GM10266 (cell line): ENCODE measurements at regions not wholly inside any gene's neighbourhood (a gene's known extent, or its start where the extent isn't known, plus 50 kb on each side); places are given as distances from the start of the nearest gene placed in this dataset.
A peak's percentile ranks its signal among the peaks of the same experiment; 100 is the strongest.

Source experiments
- DNase-seq: peaks from one replicate; pipeline ENCODE4 v3.0.0; 2012; ENCODE audit errors: extremely low spot score
- TF ChIP-seq, protein P1 (sequence below): IDR thresholded peaks from 2 replicates; pipeline ENCODE4 v1.5.1; 2012; ENCODE audit warnings: mild to moderate bottlenecking, low read depth; ENCODE audit not compliant: control insufficient read depth, insufficient read depth; ENCODE audit errors: missing control alignments

DNA sequence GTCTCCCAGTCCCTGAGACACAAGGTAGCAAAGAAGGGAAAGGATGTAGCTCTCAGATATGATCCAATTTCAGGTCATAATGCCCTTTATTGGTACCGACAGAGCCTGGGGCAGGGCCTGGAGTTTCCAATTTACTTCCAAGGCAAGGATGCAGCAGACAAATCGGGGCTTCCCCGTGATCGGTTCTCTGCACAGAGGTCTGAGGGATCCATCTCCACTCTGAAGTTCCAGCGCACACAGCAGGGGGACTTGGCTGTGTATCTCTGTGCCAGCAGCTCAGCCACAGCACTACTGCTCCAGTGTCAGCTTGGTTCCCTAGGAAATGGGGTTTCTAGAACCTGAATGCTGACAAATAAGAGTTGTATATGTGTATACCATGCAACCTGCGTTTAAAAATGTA, 74.6 kb upstream of the PRSS58 start:
- TF ChIP-seq, protein P1, sequence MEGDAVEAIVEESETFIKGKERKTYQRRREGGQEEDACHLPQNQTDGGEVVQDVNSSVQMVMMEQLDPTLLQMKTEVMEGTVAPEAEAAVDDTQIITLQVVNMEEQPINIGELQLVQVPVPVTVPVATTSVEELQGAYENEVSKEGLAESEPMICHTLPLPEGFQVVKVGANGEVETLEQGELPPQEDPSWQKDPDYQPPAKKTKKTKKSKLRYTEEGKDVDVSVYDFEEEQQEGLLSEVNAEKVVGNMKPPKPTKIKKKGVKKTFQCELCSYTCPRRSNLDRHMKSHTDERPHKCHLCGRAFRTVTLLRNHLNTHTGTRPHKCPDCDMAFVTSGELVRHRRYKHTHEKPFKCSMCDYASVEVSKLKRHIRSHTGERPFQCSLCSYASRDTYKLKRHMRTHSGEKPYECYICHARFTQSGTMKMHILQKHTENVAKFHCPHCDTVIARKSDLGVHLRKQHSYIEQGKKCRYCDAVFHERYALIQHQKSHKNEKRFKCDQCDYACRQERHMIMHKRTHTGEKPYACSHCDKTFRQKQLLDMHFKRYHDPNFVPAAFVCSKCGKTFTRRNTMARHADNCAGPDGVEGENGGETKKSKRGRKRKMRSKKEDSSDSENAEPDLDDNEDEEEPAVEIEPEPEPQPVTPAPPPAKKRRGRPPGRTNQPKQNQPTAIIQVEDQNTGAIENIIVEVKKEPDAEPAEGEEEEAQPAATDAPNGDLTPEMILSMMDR: no peak
- DNase-seq: no peak

DNA sequence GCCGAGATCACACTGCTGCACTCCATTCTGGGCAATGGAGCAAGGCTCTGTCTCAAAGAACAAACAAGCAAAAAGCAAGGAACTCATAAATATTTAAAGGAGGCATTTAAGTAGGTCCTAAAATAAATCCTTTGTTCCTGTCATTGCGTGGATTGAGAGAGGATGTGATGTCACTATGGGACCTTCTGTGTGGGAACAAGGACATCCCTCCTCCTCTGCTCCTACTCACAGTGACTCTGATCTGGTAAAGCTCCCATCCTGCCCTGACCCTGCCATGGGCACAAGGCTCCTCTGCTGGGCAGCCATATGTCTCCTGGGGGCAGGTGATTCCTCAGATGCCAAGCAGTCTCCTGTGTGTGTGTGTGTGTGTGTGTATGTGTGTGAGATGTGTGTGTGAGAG, 74.1 kb upstream of the PRSS58 start:
- TF ChIP-seq, protein P1: no peak

DNA sequence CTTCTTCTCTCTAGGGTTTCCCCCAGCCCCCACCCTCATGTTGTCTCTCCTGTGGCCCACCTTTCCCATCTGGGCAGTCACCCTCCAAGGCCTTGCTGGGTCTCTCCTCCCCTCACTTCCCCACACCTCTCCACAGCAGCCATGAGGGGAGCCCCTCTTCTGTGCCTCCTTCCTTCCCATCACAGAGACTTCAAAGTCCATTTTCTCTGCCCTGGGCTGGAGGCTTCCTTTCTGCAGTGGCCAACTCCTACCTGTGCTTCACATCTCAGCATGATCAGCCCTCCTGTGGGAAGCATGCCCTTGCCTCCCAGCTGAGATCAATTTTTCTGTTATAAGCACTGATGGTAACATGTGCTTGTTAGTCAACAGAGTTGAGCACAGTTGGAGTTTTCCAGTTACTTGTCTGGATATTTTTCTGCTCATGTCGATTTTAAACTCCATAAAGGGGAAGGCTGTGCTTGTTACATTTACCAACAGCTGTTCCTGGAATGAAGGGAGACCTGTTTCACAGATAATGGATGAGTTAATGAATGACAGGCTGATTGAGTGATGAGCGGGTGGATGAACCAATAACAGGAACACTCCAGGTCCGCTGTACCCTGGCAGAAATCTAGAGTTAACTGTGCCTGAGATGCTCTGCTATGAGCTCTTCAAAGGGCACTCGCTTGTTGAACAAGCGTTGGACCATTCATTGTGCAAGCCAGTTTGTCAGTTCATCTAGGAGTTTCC, 71.4 kb upstream of the PRSS58 start:
- TF ChIP-seq, protein P1: no peak
- no peak for DNase-seq

More for the DNA sequence above, 74.1 kb upstream of the PRSS58 start:
- no peak for DNase-seq

GRCh38 chr7:142328551-142328950, 70.7 kb upstream of the PRSS58 start:
- no peak for DNase-seq

GRCh38 chr7:142327628-142328405, 70.0 kb upstream of the PRSS58 start:
- DNase-seq: no peak

More at GRCh38 chr7:142328551-142328950, 70.7 kb upstream of the PRSS58 start:
- TF ChIP-seq, protein P1: no peak

GRCh38 chr7:142323706-142324105, 65.8 kb upstream of the PRSS58 start:
- TF ChIP-seq, protein P1: peak; percentile 45
- no peak for DNase-seq

More at GRCh38 chr7:142327628-142328405, 70.0 kb upstream of the PRSS58 start:
- TF ChIP-seq, protein P1: no peak

DNA sequence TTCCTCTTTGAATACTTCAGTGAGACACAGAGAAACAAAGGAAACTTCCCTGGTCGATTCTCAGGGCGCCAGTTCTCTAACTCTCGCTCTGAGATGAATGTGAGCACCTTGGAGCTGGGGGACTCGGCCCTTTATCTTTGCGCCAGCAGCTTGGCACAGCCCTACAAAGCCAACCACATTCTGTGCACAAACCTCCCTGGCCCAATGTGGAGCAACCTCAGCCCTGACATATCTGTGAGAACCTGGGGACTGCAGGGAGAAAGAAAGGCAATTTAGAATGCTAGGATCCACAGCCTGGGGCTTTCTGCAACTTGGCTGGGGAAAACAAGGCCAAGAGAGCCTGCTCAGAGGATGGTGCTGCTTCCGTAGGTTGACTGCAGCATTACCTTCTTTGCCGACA, 63.5 kb upstream of the PRSS58 start:
- DNase-seq: no peak
- TF ChIP-seq, protein P1: no peak
